ENCODE measurements at regions not wholly inside any gene's neighbourhood (a gene's known extent, or its start where the extent isn't known, plus 50 kb on each side); places are given as distances from the start of the nearest gene placed in this dataset.
A peak's percentile ranks its signal among the peaks of the same experiment; 100 is the strongest.

DNA sequence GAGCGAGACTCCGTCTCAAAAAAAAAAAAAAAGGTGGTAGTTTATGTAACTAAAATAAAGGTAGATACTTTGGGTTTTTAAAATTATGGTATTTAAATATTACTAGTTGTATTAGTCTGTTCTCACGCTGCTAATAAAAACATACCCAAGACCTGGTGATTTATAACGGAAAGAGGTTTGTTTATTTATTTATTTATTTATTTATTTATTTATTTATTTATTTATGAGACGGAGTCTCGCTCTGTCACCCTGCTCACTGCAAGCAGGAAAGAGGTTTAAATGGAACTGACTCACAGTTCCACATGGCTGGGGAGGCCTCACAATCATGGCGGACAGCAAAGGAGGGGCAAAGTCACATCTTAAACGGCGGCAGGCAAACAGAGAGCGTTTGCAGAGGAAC lies 196.0 kb downstream of the CALCRL start:
- no peaks in the 10 kb centered on the region for H3K36me3 ChIP-seq (ENCODE audit: insufficient read depth, low read length)
- TF ChIP-seq FOXP2 (optimal IDR thresholded peaks at IDR 0.05; ENCODE audit: control extremely low read depth, extremely low read length, insufficient read depth), result no peak
- TF ChIP-seq EZH2 (IDR thresholded peaks at IDR 0.05), result no peak
- no peak for TF ChIP-seq POLR2AphosphoS5 (IDR thresholded peaks at IDR 0.05; ENCODE audit: borderline replicate concordance, low read depth, low read length)
- no peak for DNase-seq (ENCODE audit: low read depth, low spot score)
- H3K9me3 ChIP-seq (ENCODE audit: low read depth, low read length), result no peaks in the 10 kb centered on the region
- H3K9ac ChIP-seq (ENCODE audit: insufficient read length), result no peak overlapping the region
- no peak overlapping the region for H3K27ac ChIP-seq
- H3K4me3 ChIP-seq, result no peak overlapping the region

- no peak for TF ChIP-seq POLR2AphosphoS5 (IDR thresholded peaks at IDR 0.05; ENCODE audit: borderline replicate concordance, low read depth, low read length)
- TF ChIP-seq FOXP2 (optimal IDR thresholded peaks at IDR 0.05; ENCODE audit: control extremely low read depth, extremely low read length, insufficient read depth), result no peak
- no peak for TF ChIP-seq EZH2 (IDR thresholded peaks at IDR 0.05)
- DNase-seq (ENCODE audit: low read depth, low spot score), result no peak
- H3K27ac ChIP-seq, result no peak overlapping the region
- H3K9ac ChIP-seq (ENCODE audit: insufficient read length), result no peak overlapping the region
- H3K36me3 ChIP-seq (ENCODE audit: insufficient read depth, low read length), result no peaks in the 10 kb centered on the region
- no peaks in the 10 kb centered on the region for H3K9me3 ChIP-seq (ENCODE audit: low read depth, low read length)
- no peak overlapping the region for H3K4me3 ChIP-seq
Observed at GRCh38 chr2:187250137-187250536, 197.9 kb downstream of the CALCRL start.

- Histone ChIP-seq H3K27ac (no peak overlapping the region), H3K9me3 (ENCODE audit: low read depth, low read length) (no peaks in the 10 kb centered on the region), H3K4me3 (no peak overlapping the region), H3K9ac (ENCODE audit: insufficient read length) (no peak overlapping the region), H3K36me3 (ENCODE audit: insufficient read depth, low read length) (no peaks in the 10 kb centered on the region)
- no peak for TF ChIP-seq POLR2AphosphoS5 (IDR thresholded peaks at IDR 0.05; ENCODE audit: borderline replicate concordance, low read depth, low read length)
- TF ChIP-seq EZH2 (IDR thresholded peaks at IDR 0.05), result no peak
- TF ChIP-seq FOXP2 (optimal IDR thresholded peaks at IDR 0.05; ENCODE audit: control extremely low read depth, extremely low read length, insufficient read depth), result no peak
- DNase-seq (ENCODE audit: low read depth, low spot score), result no peak
Observed at GRCh38 chr2:187233811-187234210, 214.2 kb downstream of the CALCRL start.

DNA sequence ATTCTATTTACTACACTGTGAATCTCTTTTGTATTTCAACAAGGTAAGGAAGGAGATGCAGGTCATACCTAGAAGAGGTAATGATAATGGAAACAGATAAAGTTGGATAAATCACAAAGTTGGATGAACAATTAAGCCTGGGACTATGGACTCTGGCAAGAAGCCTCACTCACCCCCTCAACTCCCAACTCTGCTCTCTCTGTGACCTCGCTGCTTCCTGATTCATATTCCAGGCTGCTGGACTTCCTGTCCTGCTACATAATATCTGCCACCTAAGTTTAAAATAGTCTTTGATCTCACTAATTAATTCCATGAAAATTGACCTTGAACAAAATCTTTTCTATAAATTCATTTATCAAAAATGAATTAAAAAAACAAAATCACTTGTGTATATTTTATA lies 215.3 kb downstream of the CALCRL start:
- no peak for TF ChIP-seq EZH2 (IDR thresholded peaks at IDR 0.05)
- no peak for TF ChIP-seq POLR2AphosphoS5 (IDR thresholded peaks at IDR 0.05; ENCODE audit: borderline replicate concordance, low read depth, low read length)
- TF ChIP-seq FOXP2 (optimal IDR thresholded peaks at IDR 0.05; ENCODE audit: control extremely low read depth, extremely low read length, insufficient read depth), result no peak
- no peak overlapping the region for H3K9ac ChIP-seq (ENCODE audit: insufficient read length)
- no peaks in the 10 kb centered on the region for H3K9me3 ChIP-seq (ENCODE audit: low read depth, low read length)
- no peak for DNase-seq (ENCODE audit: low read depth, low spot score)
- no peak overlapping the region for H3K27ac ChIP-seq
- no peak overlapping the region for H3K4me3 ChIP-seq
- H3K36me3 ChIP-seq (ENCODE audit: insufficient read depth, low read length), result no peaks in the 10 kb centered on the region

DNA sequence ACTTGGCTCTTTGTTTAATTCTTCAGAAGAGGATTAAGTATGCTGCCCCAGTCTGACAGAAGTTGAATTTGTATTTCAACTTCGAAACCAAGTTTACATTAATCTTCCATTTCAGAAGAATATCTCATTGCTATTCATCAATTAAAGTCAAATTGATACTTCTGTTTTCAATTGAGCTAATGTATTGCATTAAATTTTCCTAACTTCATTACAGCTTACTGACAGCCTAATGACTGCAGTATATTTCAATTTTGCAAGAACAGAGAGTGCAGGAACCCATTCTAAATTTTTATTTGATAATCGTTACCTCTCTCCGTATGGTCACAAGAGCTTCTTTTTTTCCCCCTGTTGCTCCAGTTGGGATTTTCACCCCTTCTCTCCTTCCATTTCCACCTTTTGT lies 218.0 kb downstream of the CALCRL start:
- TF ChIP-seq POLR2AphosphoS5 (IDR thresholded peaks at IDR 0.05; ENCODE audit: borderline replicate concordance, low read depth, low read length) (no peak), FOXP2 (optimal IDR thresholded peaks at IDR 0.05; ENCODE audit: control extremely low read depth, extremely low read length, insufficient read depth) (no peak), EZH2 (IDR thresholded peaks at IDR 0.05) (no peak)
- Histone ChIP-seq H3K4me3 (no peak overlapping the region), H3K27ac (no peak overlapping the region), H3K36me3 (ENCODE audit: insufficient read depth, low read length) (no peaks in the 10 kb centered on the region), H3K9ac (ENCODE audit: insufficient read length) (no peak overlapping the region), H3K9me3 (ENCODE audit: low read depth, low read length) (no peaks in the 10 kb centered on the region)
- no peak for DNase-seq (ENCODE audit: low read depth, low spot score)

DNA sequence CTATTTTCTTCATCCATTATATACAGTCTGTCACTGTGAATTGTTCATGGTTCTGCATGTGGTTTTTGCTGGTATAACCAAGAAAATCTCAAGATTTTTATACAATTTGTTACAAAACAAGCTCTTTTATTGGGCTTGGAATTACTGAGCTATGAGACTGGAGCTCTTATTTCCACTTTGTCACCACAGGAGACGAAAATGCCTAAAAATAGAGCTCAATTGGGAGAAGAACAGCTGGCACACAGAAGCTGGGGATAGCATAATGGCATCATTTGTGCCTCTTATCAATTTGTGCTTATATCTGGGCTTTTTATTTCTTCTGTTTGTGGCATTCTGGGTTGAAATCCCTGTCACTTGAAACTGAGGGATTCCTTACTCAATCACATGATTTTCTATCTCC lies 219.1 kb downstream of the CALCRL start:
- peak overlapping the region; percentile 3; the same call in 1 of the 2 replicates for H3K27ac ChIP-seq
- no peak overlapping the region for H3K4me3 ChIP-seq
- TF ChIP-seq FOXP2 (optimal IDR thresholded peaks at IDR 0.05; ENCODE audit: control extremely low read depth, extremely low read length, insufficient read depth) (no peak), POLR2AphosphoS5 (IDR thresholded peaks at IDR 0.05; ENCODE audit: borderline replicate concordance, low read depth, low read length) (no peak), EZH2 (IDR thresholded peaks at IDR 0.05) (no peak)
- no peaks in the 10 kb centered on the region for H3K36me3 ChIP-seq (ENCODE audit: insufficient read depth, low read length)
- no peaks in the 10 kb centered on the region for H3K9me3 ChIP-seq (ENCODE audit: low read depth, low read length)
- H3K9ac ChIP-seq (ENCODE audit: insufficient read length), result no peak overlapping the region
- no peak for DNase-seq (ENCODE audit: low read depth, low spot score)

DNA sequence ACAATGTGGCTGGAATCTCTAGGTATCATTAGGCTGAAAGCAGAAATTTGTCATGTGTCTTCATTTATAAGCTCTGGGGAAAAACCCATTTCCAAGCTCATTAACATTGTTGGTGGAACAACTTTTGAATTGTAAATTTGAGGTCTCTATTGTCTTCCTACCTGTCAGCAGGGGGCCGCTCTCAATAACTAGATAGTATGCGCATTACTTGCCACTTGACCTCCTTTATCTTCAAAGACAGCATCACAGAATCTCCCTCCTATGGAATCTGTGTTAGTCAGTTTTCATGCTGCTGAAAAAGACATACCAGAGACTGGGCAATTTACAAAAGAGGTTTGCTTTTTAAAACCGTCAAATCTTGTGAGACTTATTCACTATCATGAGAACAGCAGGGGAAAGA lies 223.1 kb downstream of the CALCRL start:
- H3K9me3 ChIP-seq (ENCODE audit: low read depth, low read length), result no peaks in the 10 kb centered on the region; the same call in 1 of the 2 replicates
- H3K9ac ChIP-seq (ENCODE audit: insufficient read length), result no peak overlapping the region
- DNase-seq (ENCODE audit: low read depth, low spot score), result no peak
- no peak overlapping the region for H3K4me3 ChIP-seq
- TF ChIP-seq POLR2AphosphoS5 (IDR thresholded peaks at IDR 0.05; ENCODE audit: borderline replicate concordance, low read depth, low read length) (no peak), FOXP2 (optimal IDR thresholded peaks at IDR 0.05; ENCODE audit: control extremely low read depth, extremely low read length, insufficient read depth) (no peak), EZH2 (IDR thresholded peaks at IDR 0.05) (no peak)
- H3K27ac ChIP-seq, result no peak overlapping the region
- no peaks in the 10 kb centered on the region for H3K36me3 ChIP-seq (ENCODE audit: insufficient read depth, low read length)

DNA sequence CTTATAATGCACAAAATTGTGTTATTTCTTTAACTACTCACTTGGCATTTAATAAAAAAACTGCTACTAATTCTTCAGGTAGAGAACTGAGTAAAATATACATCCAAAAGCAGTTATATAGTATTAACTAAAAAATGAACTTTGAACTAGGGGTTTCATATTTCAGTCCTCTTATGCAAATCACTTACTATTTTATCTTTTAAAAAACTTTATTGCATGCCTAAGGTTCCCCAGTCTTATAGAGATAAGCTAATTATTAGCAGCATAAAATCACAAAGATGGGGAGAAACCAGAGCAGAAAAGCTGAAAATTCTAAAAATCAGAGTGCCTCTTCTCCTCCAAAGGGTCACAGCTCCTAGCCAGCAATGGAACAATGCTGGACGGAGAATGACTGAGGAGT lies 228.0 kb downstream of the CALCRL start:
- TF ChIP-seq EZH2 (IDR thresholded peaks at IDR 0.05) (no peak), FOXP2 (optimal IDR thresholded peaks at IDR 0.05; ENCODE audit: control extremely low read depth, extremely low read length, insufficient read depth) (no peak)
- Histone ChIP-seq H3K36me3 (ENCODE audit: insufficient read depth, low read length) (no peaks in the 10 kb centered on the region), H3K27ac (peak overlapping the region; percentile 55; the same call in 1 of the 2 replicates), H3K4me3 (peak overlapping the region; percentile 42; the same call in 1 of the 2 replicates), H3K9ac (ENCODE audit: insufficient read length) (no peak overlapping the region), H3K9me3 (ENCODE audit: low read depth, low read length) (no peaks in the 10 kb centered on the region; the same call in 1 of the 2 replicates)
- no peak for DNase-seq (ENCODE audit: low read depth, low spot score)

- peak overlapping the region; percentile 12 for H3K9ac ChIP-seq (ENCODE audit: insufficient read length)
Observed at GRCh38 chr2:187215532-187216240, 232.4 kb downstream of the CALCRL start.

More at GRCh38 chr2:187215532-187216240, 232.4 kb downstream of the CALCRL start:
- peaks cover 6% of the 10 kb centered on the region; the same call in 1 of the 2 replicates for H3K9me3 ChIP-seq (ENCODE audit: low read depth, low read length)
- no peaks in the 10 kb centered on the region for H3K36me3 ChIP-seq (ENCODE audit: insufficient read depth, low read length)
- peak; percentile 77 for DNase-seq (ENCODE audit: low read depth, low spot score)
- H3K27ac ChIP-seq, result peak overlapping the region; percentile 95
- H3K4me3 ChIP-seq, result peak overlapping the region; percentile 63
- TF ChIP-seq POLR2AphosphoS5 (IDR thresholded peaks at IDR 0.05; ENCODE audit: borderline replicate concordance, low read depth, low read length) (peak; percentile 54; the same call in 1 of the 2 replicates), EZH2 (IDR thresholded peaks at IDR 0.05) (no peak), FOXP2 (optimal IDR thresholded peaks at IDR 0.05; ENCODE audit: control extremely low read depth, extremely low read length, insufficient read depth) (no peak)

Measured in SK-N-MC (cell line).